Left renal cortex interstitium (tissue), 4 donors: ENCODE measurements at regions not wholly inside any gene's neighbourhood (a gene's known extent, or its start where the extent isn't known, plus 50 kb on each side); places are given as distances from the start of the nearest gene placed in this dataset.

Experiments
- DNase-seq, 4 donors: peaks; one replicate each; pipeline ENCODE4 v3.0.0-alpha.2; 2013; ENCODE audit warnings: low read depth in 4 of 4, low spot score in 2 of 4, missing footprints in 1 of 4

GRCh38 chr13:74193391-74193790 lies 59.2 kb upstream of the KLF12 start:
- DNase-seq, result no peak

- DNase-seq, result peak in 3 of 4 donors; percentile 11 to 29 (median 24)
Observed at GRCh38 chr13:74191410-74191809, 57.2 kb upstream of the KLF12 start.

GRCh38 chr13:74190999-74191398 lies 56.8 kb upstream of the KLF12 start:
- DNase-seq, result peak in 3 of 4 donors; percentile 10 to 19 (median 16)

- DNase-seq, result no peak
Observed at GRCh38 chr13:74187564-74187963, 53.4 kb upstream of the KLF12 start.

- no peak for DNase-seq
Observed at GRCh38 chr13:74184283-74184682, 50.1 kb upstream of the KLF12 start.
